Esophagus (tissue), 2 donors: ENCODE measurements at regions not wholly inside any gene's neighbourhood (a gene's known extent, or its start where the extent isn't known, plus 50 kb on each side); places are given as distances from the start of the nearest gene placed in this dataset.

Experiments used
- H3K27ac ChIP-seq, 2 donors: one replicate each; pipeline ENCODE4 v1.5.1; 2013; ENCODE audit warnings: low read depth in 2 of 2, mild to moderate bottlenecking in 2 of 2, inconsistent platforms in 1 of 2, low read length in 1 of 2, moderate library complexity in 1 of 2
- H3K27me3 ChIP-seq, 2 donors: one replicate each; pipeline ENCODE4 v1.6.1; 2013; ENCODE audit warnings: low read length in 2 of 2, control low read depth in 1 of 2, mild to moderate bottlenecking in 1 of 2; ENCODE audit not compliant: insufficient read depth in 2 of 2, control insufficient read depth in 1 of 2
- H3K36me3 ChIP-seq, 2 donors: one replicate each; pipeline ENCODE4 v1.6.1; 2013; ENCODE audit warnings: low read length in 1 of 2; ENCODE audit not compliant: control insufficient read depth in 2 of 2, insufficient read depth in 2 of 2
- H3K4me1 ChIP-seq, 2 donors: one replicate each; pipeline ENCODE4 v1.6.1; 2013; ENCODE audit warnings: low read length in 1 of 2; ENCODE audit not compliant: control insufficient read depth in 2 of 2, insufficient read depth in 2 of 2
- H3K4me3 ChIP-seq, 2 donors: one replicate each; pipeline ENCODE4 v1.5.1; 2013; ENCODE audit warnings: low read length in 2 of 2, mild to moderate bottlenecking in 2 of 2, low read depth in 1 of 2, moderate library complexity in 1 of 2
- H3K9me3 ChIP-seq, 2 donors: one replicate each; pipeline ENCODE4 v1.6.1; 2013; ENCODE audit warnings: mild to moderate bottlenecking in 2 of 2, low read depth in 1 of 2, low read length in 1 of 2, moderate library complexity in 1 of 2; ENCODE audit not compliant: control insufficient read depth in 2 of 2, insufficient read depth in 1 of 2
- WGBS, 2 donors: extraction: QIAGEN DNeasy Blood & Tissue Kit; methylation state at CpG; one replicate each; pipeline ENCODE4 v1.1.7; 2013; 5-methylcytosine and 5-hydroxymethylcytosine counted together
- donor health status: healthy with polysubstance abuse.
- donor health status: Bipolar disorder and iron deficiency.

- Histone ChIP-seq H3K36me3 (no peaks in the 10 kb centered on the region), H3K27ac (no peak overlapping the region), H3K4me1 (no peaks in the 10 kb centered on the region), H3K9me3 (no peaks in the 10 kb centered on the region), H3K27me3 (no peaks in the 10 kb centered on the region), H3K4me3 (no peak overlapping the region)
- WGBS, 2 donors: 69 to 77% methylated on average over 4 of the region's 4 CpGs
Measured at GRCh38 chr12:75933101-75933500, 98.5 kb downstream of the PHLDA1 start.

- 77 to 84% methylated on average over 1 of the region's 1 CpG for WGBS, 2 donors
- Histone ChIP-seq H3K36me3 (no peaks in the 10 kb centered on the region), H3K27ac (no peak overlapping the region), H3K4me1 (no peaks in the 10 kb centered on the region), H3K27me3 (no peaks in the 10 kb centered on the region), H3K9me3 (no peaks in the 10 kb centered on the region), H3K4me3 (no peak overlapping the region)
Measured at GRCh38 chr12:75932241-75932640, 99.3 kb downstream of the PHLDA1 start.

GRCh38 chr12:75923964-75924666 lies 107.5 kb downstream of the PHLDA1 start:
- WGBS, 2 donors: 87 to 92% methylated on average over 3 of the region's 3 CpGs
- Histone ChIP-seq H3K27ac (no peak overlapping the region), H3K9me3 (no peaks in the 10 kb centered on the region), H3K36me3 (no peaks in the 10 kb centered on the region), H3K4me1 (no peaks in the 10 kb centered on the region), H3K27me3 (no peaks in the 10 kb centered on the region), H3K4me3 (no peak overlapping the region)

GRCh38 chr12:75922944-75923642 lies 108.5 kb downstream of the PHLDA1 start:
- WGBS, 2 donors: 90 to 91% methylated on average over 3 of the region's 3 CpGs
- Histone ChIP-seq H3K4me3 (no peak overlapping the region), H3K9me3 (no peaks in the 10 kb centered on the region), H3K4me1 (no peaks in the 10 kb centered on the region), H3K27me3 (no peaks in the 10 kb centered on the region), H3K27ac (no peak overlapping the region), H3K36me3 (no peaks in the 10 kb centered on the region)

- no peak overlapping the region for H3K4me3 ChIP-seq
Measured at GRCh38 chr12:75921622-75922289, 109.8 kb downstream of the PHLDA1 start.

GRCh38 chr12:75917715-75918114 lies 113.9 kb downstream of the PHLDA1 start:
- WGBS, 2 donors: 91 to 94% methylated on average over 2 of the region's 2 CpGs
- H3K27me3 ChIP-seq: no peaks in the 10 kb centered on the region
- H3K9me3 ChIP-seq: no peaks in the 10 kb centered on the region
- no peak overlapping the region for H3K27ac ChIP-seq
- no peak overlapping the region for H3K4me3 ChIP-seq
- H3K36me3 ChIP-seq: no peaks in the 10 kb centered on the region
- peaks cover 0 to 2% of the 10 kb centered on the region in 2 donors for H3K4me1 ChIP-seq

More at GRCh38 chr12:75921622-75922289, 109.8 kb downstream of the PHLDA1 start:
- H3K4me1 ChIP-seq: no peaks in the 10 kb centered on the region
- H3K36me3 ChIP-seq: no peaks in the 10 kb centered on the region
- no peak overlapping the region for H3K27ac ChIP-seq
- WGBS, 2 donors: 73 to 81% methylated on average over 9 of the region's 9 CpGs
- no peaks in the 10 kb centered on the region for H3K27me3 ChIP-seq
- H3K9me3 ChIP-seq: no peaks in the 10 kb centered on the region

GRCh38 chr12:75917083-75917482 lies 114.5 kb downstream of the PHLDA1 start:
- Histone ChIP-seq H3K4me3 (no peak overlapping the region), H3K27me3 (no peaks in the 10 kb centered on the region), H3K4me1 (peaks cover 0 to 2% of the 10 kb centered on the region in 2 donors), H3K9me3 (no peaks in the 10 kb centered on the region), H3K27ac (no peak overlapping the region), H3K36me3 (no peaks in the 10 kb centered on the region)

- H3K27ac ChIP-seq: no peak overlapping the region
- 80 to 84% methylated on average over 5 of the region's 5 CpGs for WGBS, 2 donors
- H3K27me3 ChIP-seq: no peaks in the 10 kb centered on the region
- H3K36me3 ChIP-seq: no peaks in the 10 kb centered on the region
- no peaks in the 10 kb centered on the region for H3K9me3 ChIP-seq
- no peak overlapping the region for H3K4me3 ChIP-seq
- peaks cover 2% of the 10 kb centered on the region in 2 donors for H3K4me1 ChIP-seq
Measured at GRCh38 chr12:75913502-75914351, 117.8 kb downstream of the PHLDA1 start.
